Keratinocyte (primary cell): ENCODE measurements at regions not wholly inside any gene's neighbourhood (a gene's known extent, or its start where the extent isn't known, plus 50 kb on each side); places are given as distances from the start of the nearest gene placed in this dataset.

ENCODE experiments used
- DNase-seq: peaks from one replicate; pipeline ENCODE4 v3.0.0-alpha.2; 2011; ENCODE audit warnings: low read depth, missing footprints, low spot score
- FAIRE-seq: peaks from 2 replicates; lab custom pipeline; 2011; peaks lifted over from hg19 to GRCh38; lab: Jason Lieb, UNC
- H2AFZ ChIP-seq: 2 replicates; pipeline ENCODE4 v1.6.0; 2012; ENCODE audit warnings: low read length, control low read depth, inconsistent platforms; ENCODE audit not compliant: control insufficient read depth
- H3K27ac ChIP-seq: 2 replicates; pipeline ENCODE4 v1.5.1; 2011; ENCODE audit warnings: low read length; ENCODE audit not compliant: control insufficient read depth, insufficient read depth
- H3K27me3 ChIP-seq: 3 replicates; pipeline ENCODE4 v1.6.0; 2011; ENCODE audit warnings: low read length; ENCODE audit not compliant: control insufficient read depth, insufficient read depth; ENCODE audit errors: extremely low read depth
- H3K36me3 ChIP-seq, 2 experiments: 2 replicates in 1 of 2; 3 replicates in 1 of 2; pipeline ENCODE4 v1.5.1; 2011; ENCODE audit warnings: low read length in 2 of 2, mild to moderate bottlenecking in 1 of 2; ENCODE audit not compliant: control insufficient read depth in 2 of 2, insufficient read depth in 2 of 2; ENCODE audit errors: extremely low read depth in 1 of 2
- H3K4me1 ChIP-seq: 3 replicates; pipeline ENCODE4 v1.5.1; 2011; ENCODE audit warnings: low read length; ENCODE audit not compliant: control insufficient read depth, insufficient read depth; ENCODE audit errors: extremely low read depth
- H3K4me2 ChIP-seq: 3 replicates; pipeline ENCODE4 v1.6.0; 2011; ENCODE audit warnings: low read depth, low read length; ENCODE audit not compliant: control insufficient read depth, insufficient read depth; ENCODE audit errors: extremely low read depth
- H3K4me3 ChIP-seq, 3 experiments: fragments of 200-600 bp in 1 of 3; sonication (generic) in 1 of 3; 2 replicates in 2 of 3; 3 replicates in 1 of 3; pipeline ENCODE4 v1.5.1; 2011 to 2016; ENCODE audit warnings: low read length in 3 of 3, mild to moderate bottlenecking in 3 of 3, control low read depth in 2 of 3, inconsistent platforms in 1 of 3, low read depth in 1 of 3, mixed read lengths in 1 of 3, mixed run types in 1 of 3, moderate library complexity in 1 of 3; ENCODE audit not compliant: control insufficient read depth in 2 of 3, insufficient read depth in 2 of 3; ENCODE audit errors: extremely low read depth in 1 of 3
- H3K79me2 ChIP-seq: 2 replicates; pipeline ENCODE4 v1.6.0; 2012; ENCODE audit warnings: low read length; ENCODE audit not compliant: control insufficient read depth, insufficient read depth
- H3K9ac ChIP-seq: 3 replicates; pipeline ENCODE4 v1.6.0; 2011; ENCODE audit warnings: low read length; ENCODE audit not compliant: control insufficient read depth, insufficient read depth; ENCODE audit errors: extremely low read depth
- H3K9me1 ChIP-seq: 3 replicates; pipeline ENCODE4 v1.6.0; 2011; ENCODE audit warnings: low read length; ENCODE audit not compliant: control insufficient read depth, insufficient read depth; ENCODE audit errors: extremely low read depth
- H3K9me3 ChIP-seq: 2 replicates; pipeline ENCODE4 v1.5.1; 2012; ENCODE audit warnings: low read depth, low read length; ENCODE audit not compliant: control insufficient read depth
- H4K20me1 ChIP-seq: 3 replicates; pipeline ENCODE4 v1.6.0; 2011; ENCODE audit warnings: low read length; ENCODE audit not compliant: control insufficient read depth, insufficient read depth; ENCODE audit errors: extremely low read depth
- EZH2 ChIP-seq: IDR thresholded peaks from one replicate; pipeline ENCODE4 v1.6.1; 2012; ENCODE audit warnings: inconsistent platforms, mild to moderate bottlenecking, low read length, moderate library complexity
- dilution Hi-C: fragments of 300-500 bp; cut with MboI; formaldehyde crosslinking; loops from one replicate; pipeline ENCODE4 v1.7.0; 2020; ENCODE audit warnings: low sequenced_read_pairs; ENCODE audit not compliant: extremely low pct_ligation_motif_present
- TF ChIP-seq, protein P1 (sequence below), 3 experiments: IDR thresholded peaks in 1 of 3; conservative IDR thresholded peaks in 1 of 3; optimal IDR thresholded peaks in 1 of 3; 2 replicates in 2 of 3; 3 replicates in 1 of 3; pipeline versions ENCODE3 to v1.5.1; 2011; ENCODE audit warnings: low read length in 3 of 3, mild to moderate bottlenecking in 3 of 3, moderate library complexity in 2 of 3, control low read depth in 1 of 3, inconsistent platforms in 1 of 3; ENCODE audit not compliant: insufficient read depth in 2 of 3; ENCODE audit errors: extremely low read depth in 1 of 3

DNA sequence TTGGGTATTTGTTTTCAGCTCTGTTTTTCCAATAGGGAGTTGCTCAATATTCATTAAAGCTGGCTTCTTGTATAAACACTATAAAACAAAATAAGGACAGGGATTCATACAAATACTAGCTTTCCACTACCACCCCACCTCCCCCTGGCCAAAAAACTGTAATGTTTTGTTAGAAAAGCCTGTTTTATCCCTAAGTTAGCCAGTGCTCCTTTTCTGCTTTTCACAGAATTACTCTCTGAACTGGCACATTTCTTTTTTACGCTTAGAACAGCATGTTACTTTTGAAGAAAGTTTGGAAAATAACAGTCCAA lies 147.4 kb upstream of the DMRT1 start:
- H3K4me3 ChIP-seq, result peak overlapping the region in 2 of 3 experiments; percentile 13 to 54
- no peak for TF ChIP-seq EZH2
- TF ChIP-seq, protein P1, sequence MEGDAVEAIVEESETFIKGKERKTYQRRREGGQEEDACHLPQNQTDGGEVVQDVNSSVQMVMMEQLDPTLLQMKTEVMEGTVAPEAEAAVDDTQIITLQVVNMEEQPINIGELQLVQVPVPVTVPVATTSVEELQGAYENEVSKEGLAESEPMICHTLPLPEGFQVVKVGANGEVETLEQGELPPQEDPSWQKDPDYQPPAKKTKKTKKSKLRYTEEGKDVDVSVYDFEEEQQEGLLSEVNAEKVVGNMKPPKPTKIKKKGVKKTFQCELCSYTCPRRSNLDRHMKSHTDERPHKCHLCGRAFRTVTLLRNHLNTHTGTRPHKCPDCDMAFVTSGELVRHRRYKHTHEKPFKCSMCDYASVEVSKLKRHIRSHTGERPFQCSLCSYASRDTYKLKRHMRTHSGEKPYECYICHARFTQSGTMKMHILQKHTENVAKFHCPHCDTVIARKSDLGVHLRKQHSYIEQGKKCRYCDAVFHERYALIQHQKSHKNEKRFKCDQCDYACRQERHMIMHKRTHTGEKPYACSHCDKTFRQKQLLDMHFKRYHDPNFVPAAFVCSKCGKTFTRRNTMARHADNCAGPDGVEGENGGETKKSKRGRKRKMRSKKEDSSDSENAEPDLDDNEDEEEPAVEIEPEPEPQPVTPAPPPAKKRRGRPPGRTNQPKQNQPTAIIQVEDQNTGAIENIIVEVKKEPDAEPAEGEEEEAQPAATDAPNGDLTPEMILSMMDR (optimal IDR thresholded peaks at IDR 0.05 in 1 of 3, IDR thresholded peaks at IDR 0.05 in 1 of 3, conservative IDR thresholded peaks at IDR 0.05 in 1 of 3; ENCODE audit: extremely low read depth in 1 of 3, insufficient read depth in 2 of 3, low read length in 3 of 3), result no peak
- H3K79me2 ChIP-seq, result peaks cover 70% of the 10 kb centered on the region
- peaks cover 2% of the 10 kb centered on the region for H3K9me1 ChIP-seq
- H3K4me1 ChIP-seq, result peaks cover 67% of the 10 kb centered on the region
- FAIRE-seq (no peak), DNase-seq (no peak)
- H2AFZ ChIP-seq, result no peak overlapping the region
- H3K9ac ChIP-seq, result peak overlapping the region; percentile 78
- peak overlapping the region; percentile 96 for H3K27ac ChIP-seq
- dilution Hi-C loops, result no loop called here
- H3K36me3 ChIP-seq, result peaks cover 8 to 14% of the 10 kb centered on the region in 2 experiments
- H4K20me1 ChIP-seq, result no peaks in the 10 kb centered on the region
- H3K27me3 ChIP-seq, result no peaks in the 10 kb centered on the region
- H3K9me3 ChIP-seq, result no peaks in the 10 kb centered on the region
- H3K4me2 ChIP-seq, result peak overlapping the region; percentile 92

DNA sequence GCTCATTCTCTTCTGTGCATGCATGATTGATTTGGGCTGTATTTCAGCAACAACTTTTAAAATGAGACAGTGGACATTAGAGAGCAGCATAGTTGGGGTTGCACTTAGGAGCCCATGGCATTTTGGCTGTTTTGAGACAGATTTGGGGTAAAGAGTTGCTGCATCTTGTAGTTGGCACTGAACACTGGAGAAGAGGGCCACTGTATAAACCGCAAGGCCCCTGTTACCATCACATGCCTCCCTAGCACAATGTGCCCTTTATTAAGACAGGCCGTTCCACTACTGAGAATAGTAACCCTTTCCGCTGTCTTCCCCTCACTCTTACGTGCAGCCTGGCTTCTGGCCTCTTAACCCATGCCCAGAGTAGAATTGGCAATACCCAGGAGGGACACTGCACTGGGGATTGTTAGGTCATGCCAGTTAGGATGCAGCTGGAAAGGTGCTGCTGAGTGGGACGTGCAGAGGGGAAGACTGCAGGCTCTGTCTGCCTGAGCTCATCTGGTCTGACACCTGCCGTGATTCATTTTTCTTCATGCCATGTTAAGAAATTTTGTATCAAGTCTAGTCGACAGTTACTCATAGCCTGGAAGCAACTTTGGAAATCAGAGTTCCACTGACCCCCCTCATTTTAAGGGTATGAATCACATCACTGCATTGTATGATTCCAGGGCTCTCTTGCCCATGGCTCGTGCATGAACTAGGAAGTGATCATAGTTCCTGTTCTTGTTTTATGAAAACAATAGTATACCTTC lies 146.9 kb upstream of the DMRT1 start:
- H4K20me1 ChIP-seq, result no peaks in the 10 kb centered on the region
- H3K79me2 ChIP-seq, result peaks cover 70% of the 10 kb centered on the region
- H3K9ac ChIP-seq, result peak overlapping the region; percentile 78
- H3K36me3 ChIP-seq, result peaks cover 6 to 11% of the 10 kb centered on the region in 2 experiments
- peaks cover 66% of the 10 kb centered on the region for H3K4me1 ChIP-seq
- H3K27ac ChIP-seq, result peak overlapping the region; percentile 96
- no peak overlapping the region for H2AFZ ChIP-seq
- FAIRE-seq (peak; percentile 97), DNase-seq (peak; percentile 94)
- dilution Hi-C loops, result no loop called here
- H3K4me3 ChIP-seq, result peak overlapping the region in 2 of 3 experiments; percentile 54 to 57
- H3K9me1 ChIP-seq, result peaks cover 2% of the 10 kb centered on the region
- peak overlapping the region; percentile 92 for H3K4me2 ChIP-seq
- H3K27me3 ChIP-seq, result no peaks in the 10 kb centered on the region
- TF ChIP-seq EZH2, result no peak
- TF ChIP-seq, protein P1 (optimal IDR thresholded peaks at IDR 0.05 in 1 of 3, IDR thresholded peaks at IDR 0.05 in 1 of 3, conservative IDR thresholded peaks at IDR 0.05 in 1 of 3; ENCODE audit: extremely low read depth in 1 of 3, insufficient read depth in 2 of 3, low read length in 3 of 3), result no peak
- H3K9me3 ChIP-seq, result no peaks in the 10 kb centered on the region
